OCI-LY3 (cell line): ENCODE measurements at regions not wholly inside any gene's neighbourhood (a gene's known extent, or its start where the extent isn't known, plus 50 kb on each side); places are given as distances from the start of the nearest gene placed in this dataset.

Experiments used
- CTCF ChIP-seq: fragments of 200-600, 300-600 bp; sonication (generic); IDR thresholded peaks from 2 replicates; pipeline ENCODE4 v1.5.1; 2014; ENCODE audit warnings: antibody characterized with exemption, low read length, low read depth
- EZH2phosphoT487 ChIP-seq: fragments of 200-600 bp; shearing (Covaris generic); IDR thresholded peaks from 2 replicates; pipeline ENCODE4 v1.6.1; 2018; ENCODE audit warnings: antibody characterized with exemption, mixed run types, low read depth

DNA sequence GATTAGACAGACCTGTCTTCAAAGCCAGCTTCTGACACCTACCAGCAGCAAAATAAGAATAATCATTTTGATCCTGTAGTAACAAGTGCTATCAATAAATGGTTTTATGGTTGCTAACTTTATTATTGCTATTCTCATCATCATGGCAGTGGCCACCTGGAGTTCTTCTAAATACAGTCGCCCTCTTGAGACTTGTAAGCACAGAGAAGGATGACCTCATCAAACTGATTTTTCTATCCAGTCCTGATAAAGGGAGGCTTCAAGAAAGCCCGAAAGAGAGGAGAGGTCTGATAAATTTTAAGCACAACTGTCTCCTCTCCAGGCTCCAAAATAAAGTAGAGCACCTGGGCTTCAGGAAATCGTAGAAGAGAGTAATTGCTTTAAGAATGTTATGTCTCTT lies 286.4 kb downstream of the USP46 start:
- TF ChIP-seq CTCF: no peak
- TF ChIP-seq EZH2phosphoT487: no peak
